Stimulated activated CD4-positive, alpha-beta T cell treated with anti-CD3 and anti-CD28 coated beads, Interleukin-1b, Interleukin-23, amount 100 ng/mL, for 4 hours (primary cell): ENCODE measurements at regions not wholly inside any gene's neighbourhood (a gene's known extent, or its start where the extent isn't known, plus 50 kb on each side); places are given as distances from the start of the nearest gene placed in this dataset.
"Not testable (repeated sequence)": the region's sequence is repeated elsewhere in the genome, so short reads cannot be mapped to it uniquely, and the experiment has no call there.

Source experiments
- DNase-seq, 2 donors: peaks; one replicate each; pipeline ENCODE4 v3.0.0-alpha.2; 2020; ENCODE audit warnings: low read depth in 2 of 2

- DNase-seq, result no peak
Measured at GRCh38 chr15:53031469-53031868, 241.3 kb upstream of the ONECUT1 start.

GRCh38 chr15:53022788-53023187 is 232.7 kb upstream of the ONECUT1 start:
- no peak for DNase-seq

- DNase-seq, result no peak
Measured at GRCh38 chr15:53013329-53013728, 223.2 kb upstream of the ONECUT1 start.

- DNase-seq, result not testable (repeated sequence)
Measured at GRCh38 chr15:53011779-53012178, 221.6 kb upstream of the ONECUT1 start.

GRCh38 chr15:53009093-53009492 is 219.0 kb upstream of the ONECUT1 start:
- no peak for DNase-seq

GRCh38 chr15:53000409-53000808 is 210.3 kb upstream of the ONECUT1 start:
- DNase-seq, result no peak

- no peak for DNase-seq
Measured at GRCh38 chr15:52997123-52997522, 207.0 kb upstream of the ONECUT1 start.

GRCh38 chr15:52994290-52994689 is 204.2 kb upstream of the ONECUT1 start:
- no peak for DNase-seq

GRCh38 chr15:52984507-52984906 is 194.4 kb upstream of the ONECUT1 start:
- no peak for DNase-seq

- DNase-seq, result no peak
Measured at GRCh38 chr15:52980446-52980845, 190.3 kb upstream of the ONECUT1 start.

GRCh38 chr15:52976516-52977075 is 186.5 kb upstream of the ONECUT1 start:
- no peak for DNase-seq

GRCh38 chr15:52975941-52976449 is 185.9 kb upstream of the ONECUT1 start:
- no peak for DNase-seq

- no peak for DNase-seq
Measured at GRCh38 chr15:52963865-52964264, 173.7 kb upstream of the ONECUT1 start.

- no peak for DNase-seq
Measured at GRCh38 chr15:52960283-52960682, 170.1 kb upstream of the ONECUT1 start.

- no peak for DNase-seq
Measured at GRCh38 chr15:52943746-52944145, 153.6 kb upstream of the ONECUT1 start.

- DNase-seq, result no peak
Measured at GRCh38 chr15:52936489-52936888, 146.4 kb upstream of the ONECUT1 start.

- no peak for DNase-seq
Measured at GRCh38 chr15:52925130-52925529, 135.0 kb upstream of the ONECUT1 start.

- no peak for DNase-seq
Measured at GRCh38 chr15:52924630-52925029, 134.5 kb upstream of the ONECUT1 start.

GRCh38 chr15:52923626-52924025 is 133.5 kb upstream of the ONECUT1 start:
- DNase-seq, result no peak

- DNase-seq, result no peak
Measured at GRCh38 chr15:52922871-52923270, 132.7 kb upstream of the ONECUT1 start.

GRCh38 chr15:52912172-52912571 is 122.0 kb upstream of the ONECUT1 start:
- DNase-seq, result no peak

- no peak for DNase-seq
Measured at GRCh38 chr15:52893338-52893737, 103.2 kb upstream of the ONECUT1 start.

GRCh38 chr15:52879904-52880303 is 89.8 kb upstream of the ONECUT1 start:
- no peak for DNase-seq

GRCh38 chr15:52879145-52879544 is 89.0 kb upstream of the ONECUT1 start:
- DNase-seq, result no peak
